ENCODE measurements at regions not wholly inside any gene's neighbourhood (a gene's known extent, or its start where the extent isn't known, plus 50 kb on each side); places are given as distances from the start of the nearest gene placed in this dataset.

GRCh38 chr3:107209302-107209990 lies 167.8 kb upstream of the CCDC54 start:
- TF ChIP-seq, protein P1, sequence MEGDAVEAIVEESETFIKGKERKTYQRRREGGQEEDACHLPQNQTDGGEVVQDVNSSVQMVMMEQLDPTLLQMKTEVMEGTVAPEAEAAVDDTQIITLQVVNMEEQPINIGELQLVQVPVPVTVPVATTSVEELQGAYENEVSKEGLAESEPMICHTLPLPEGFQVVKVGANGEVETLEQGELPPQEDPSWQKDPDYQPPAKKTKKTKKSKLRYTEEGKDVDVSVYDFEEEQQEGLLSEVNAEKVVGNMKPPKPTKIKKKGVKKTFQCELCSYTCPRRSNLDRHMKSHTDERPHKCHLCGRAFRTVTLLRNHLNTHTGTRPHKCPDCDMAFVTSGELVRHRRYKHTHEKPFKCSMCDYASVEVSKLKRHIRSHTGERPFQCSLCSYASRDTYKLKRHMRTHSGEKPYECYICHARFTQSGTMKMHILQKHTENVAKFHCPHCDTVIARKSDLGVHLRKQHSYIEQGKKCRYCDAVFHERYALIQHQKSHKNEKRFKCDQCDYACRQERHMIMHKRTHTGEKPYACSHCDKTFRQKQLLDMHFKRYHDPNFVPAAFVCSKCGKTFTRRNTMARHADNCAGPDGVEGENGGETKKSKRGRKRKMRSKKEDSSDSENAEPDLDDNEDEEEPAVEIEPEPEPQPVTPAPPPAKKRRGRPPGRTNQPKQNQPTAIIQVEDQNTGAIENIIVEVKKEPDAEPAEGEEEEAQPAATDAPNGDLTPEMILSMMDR (IDR thresholded peaks at IDR 0.05) = no peak
- no peak for TF ChIP-seq ZFX (IDR thresholded peaks at IDR 0.05; ENCODE audit: borderline replicate concordance)

All from 22Rv1 (cell line).